Activated effector memory CD4-positive, alpha-beta T cell treated with Interleukin-2 at 50 U/mL for 16 hours (primary cell): ENCODE measurements at regions not wholly inside any gene's neighbourhood (a gene's known extent, or its start where the extent isn't known, plus 50 kb on each side); places are given as distances from the start of the nearest gene placed in this dataset.
"Not testable (repeated sequence)": the region's sequence is repeated elsewhere in the genome, so short reads cannot be mapped to it uniquely, and the experiment has no call there.

Experiments used
- DNase-seq: peaks from one replicate; pipeline ENCODE4 v3.0.0-alpha.2; 2020

GRCh38 chr3:18185624-18186023, 239.5 kb downstream of the SATB1 start:
- DNase-seq: no peak

DNA sequence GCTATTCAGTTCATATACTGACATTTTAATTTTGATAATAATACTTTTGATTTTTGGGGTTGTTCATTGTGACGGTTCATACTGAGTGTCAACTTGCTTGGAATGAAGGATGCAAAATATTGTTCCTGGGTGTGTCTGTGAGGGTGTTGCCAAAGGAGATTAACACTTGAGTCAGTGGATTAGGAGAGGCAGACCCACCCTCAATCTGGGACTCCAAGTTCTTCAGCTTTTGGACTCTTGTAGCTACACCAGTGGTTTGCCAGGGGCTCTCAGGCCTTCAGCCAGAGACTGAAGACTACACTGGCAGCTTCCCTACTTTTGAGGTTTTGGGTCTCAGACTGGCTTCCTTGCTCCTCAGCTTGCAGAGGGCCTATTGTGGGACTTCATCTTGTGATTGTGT, 242.2 kb downstream of the SATB1 start:
- DNase-seq: not testable (repeated sequence)

DNA sequence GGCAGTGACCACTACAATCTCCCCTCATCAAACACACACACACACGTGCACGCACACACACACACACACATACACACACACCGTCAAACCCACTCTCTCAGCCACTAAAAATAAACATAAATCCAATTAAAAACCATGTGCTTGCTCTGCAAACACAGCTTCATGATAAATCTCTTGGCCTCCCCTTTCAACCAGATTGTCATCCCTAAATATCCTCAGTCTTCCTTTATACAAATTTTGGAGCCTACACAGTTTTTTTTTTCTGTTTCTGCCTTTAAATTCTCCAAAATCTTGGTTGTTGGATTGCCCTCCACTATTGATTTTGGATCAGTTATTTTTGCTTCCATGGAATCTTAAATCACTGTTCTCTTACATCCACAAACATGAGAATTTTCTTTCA, 245.6 kb downstream of the SATB1 start:
- DNase-seq: no peak

GRCh38 chr3:18177271-18177670, 247.9 kb downstream of the SATB1 start:
- no peak for DNase-seq

GRCh38 chr3:18173891-18174290, 251.2 kb downstream of the SATB1 start:
- DNase-seq: not testable (repeated sequence)

GRCh38 chr3:18159681-18160080, 265.5 kb downstream of the SATB1 start:
- no peak for DNase-seq

DNA sequence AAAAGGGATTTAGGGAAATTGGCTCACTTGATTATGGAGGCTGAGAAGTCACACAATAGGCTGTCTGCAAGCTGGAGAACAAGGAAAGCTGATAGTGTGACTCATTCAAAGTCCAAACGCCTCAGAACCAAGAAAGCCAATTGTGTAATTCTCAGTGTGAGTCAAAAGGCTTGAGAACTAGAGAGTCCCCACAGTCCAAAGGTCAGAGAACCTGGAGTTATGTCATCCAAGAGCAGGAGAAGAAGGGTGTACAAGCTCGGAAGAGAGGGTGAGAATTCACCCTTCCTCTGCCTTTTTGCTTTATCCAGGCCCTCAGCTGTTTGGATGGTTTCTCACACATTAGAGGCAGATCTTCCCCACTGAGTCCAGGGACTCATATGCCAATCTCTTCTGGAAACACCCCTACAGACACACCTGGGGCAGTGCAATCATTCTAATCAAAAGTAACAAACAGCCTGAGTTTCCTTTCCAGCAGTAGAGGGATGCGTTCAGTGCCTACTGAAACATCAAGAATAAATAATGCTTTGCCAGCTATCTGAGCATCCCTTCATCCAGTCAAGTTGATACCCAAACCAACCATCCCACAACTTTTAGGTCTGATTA, 271.5 kb downstream of the SATB1 start:
- no peak for DNase-seq

- no peak for DNase-seq
Measured at GRCh38 chr3:18151199-18151598, 273.9 kb downstream of the SATB1 start.

DNA sequence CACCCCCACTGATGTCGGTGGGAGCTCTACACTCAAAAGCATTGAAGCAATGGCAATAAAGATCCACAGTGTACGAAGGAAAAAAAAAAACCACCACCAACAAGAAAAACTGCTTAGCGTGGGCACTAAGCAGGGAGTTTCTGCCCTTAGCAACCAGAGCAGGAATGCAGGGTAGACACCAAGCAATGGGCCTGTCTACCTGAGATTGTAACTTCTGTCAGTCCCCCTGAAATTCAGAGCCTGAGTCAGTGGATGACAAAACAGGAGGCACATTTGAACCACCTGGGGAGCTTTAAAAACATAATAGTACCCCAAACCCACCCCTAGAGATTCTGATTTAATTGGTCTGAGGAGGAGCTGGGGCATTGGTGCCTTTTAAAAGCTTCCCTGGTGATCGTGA, 275.2 kb downstream of the SATB1 start:
- DNase-seq: no peak

- DNase-seq: no peak
Measured at GRCh38 chr3:18149386-18149785, 275.8 kb downstream of the SATB1 start.

GRCh38 chr3:18144571-18144970, 280.6 kb downstream of the SATB1 start:
- no peak for DNase-seq

DNA sequence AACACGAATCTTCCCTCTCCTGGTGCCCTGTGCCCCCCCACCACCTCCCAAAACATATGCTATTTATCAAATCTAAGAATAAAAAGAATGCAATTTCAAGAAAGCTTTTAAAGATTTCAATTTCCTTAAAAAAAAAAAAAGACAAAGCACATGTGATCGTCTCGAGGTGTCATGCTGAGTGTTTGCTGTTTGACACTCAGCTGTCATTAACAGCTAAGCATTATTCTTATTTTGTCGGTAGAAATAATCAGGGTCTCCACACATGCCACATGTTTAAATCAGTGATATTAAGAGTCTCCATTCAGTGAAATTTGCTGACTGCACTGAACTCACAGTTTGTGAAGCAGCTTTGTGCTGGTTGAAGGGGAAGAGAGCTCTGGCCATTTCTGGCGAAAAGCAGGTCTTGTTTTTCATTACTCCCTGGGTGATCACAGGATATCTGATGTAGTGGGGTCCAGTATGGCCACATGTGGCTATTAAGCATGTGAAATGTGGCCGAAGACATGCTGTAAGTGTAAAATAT, 281.8 kb downstream of the SATB1 start:
- DNase-seq: no peak

GRCh38 chr3:18137958-18138357, 287.2 kb downstream of the SATB1 start:
- no peak for DNase-seq

DNA sequence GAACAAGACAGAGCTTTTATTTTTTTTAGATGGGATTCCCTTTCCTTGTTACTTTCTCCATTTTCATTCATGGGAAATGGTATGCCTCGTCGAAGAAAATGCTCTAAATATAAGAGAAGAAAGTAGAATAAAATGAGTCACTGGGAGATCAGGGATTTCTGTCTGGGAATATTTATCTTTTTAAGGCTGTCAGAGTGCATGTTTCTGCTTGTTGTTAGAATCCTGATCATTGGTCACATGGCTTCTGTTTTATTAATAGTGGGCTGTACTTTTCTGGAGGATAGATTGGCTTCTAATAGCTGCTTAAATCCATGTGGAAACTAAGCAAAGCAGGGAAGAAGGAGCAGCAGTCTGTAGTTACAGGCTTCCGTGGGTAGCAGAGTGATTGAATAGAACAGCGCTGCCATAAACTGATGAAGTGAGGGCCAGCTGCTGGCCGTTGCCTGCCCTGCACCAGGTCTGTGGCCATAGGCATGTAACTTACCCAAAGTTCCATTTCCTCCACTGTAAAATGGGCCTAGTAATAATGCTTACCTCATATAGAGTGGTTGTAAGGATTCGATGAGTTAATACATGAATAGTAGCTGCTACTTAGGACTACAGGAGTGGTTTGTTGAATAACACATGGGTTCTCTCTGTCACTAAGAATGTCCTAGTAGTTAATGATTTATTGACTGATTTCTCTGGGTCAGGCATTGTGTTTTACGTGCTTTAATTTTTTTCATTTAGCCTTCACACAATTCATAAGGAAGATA, 289.9 kb downstream of the SATB1 start:
- DNase-seq: no peak

DNA sequence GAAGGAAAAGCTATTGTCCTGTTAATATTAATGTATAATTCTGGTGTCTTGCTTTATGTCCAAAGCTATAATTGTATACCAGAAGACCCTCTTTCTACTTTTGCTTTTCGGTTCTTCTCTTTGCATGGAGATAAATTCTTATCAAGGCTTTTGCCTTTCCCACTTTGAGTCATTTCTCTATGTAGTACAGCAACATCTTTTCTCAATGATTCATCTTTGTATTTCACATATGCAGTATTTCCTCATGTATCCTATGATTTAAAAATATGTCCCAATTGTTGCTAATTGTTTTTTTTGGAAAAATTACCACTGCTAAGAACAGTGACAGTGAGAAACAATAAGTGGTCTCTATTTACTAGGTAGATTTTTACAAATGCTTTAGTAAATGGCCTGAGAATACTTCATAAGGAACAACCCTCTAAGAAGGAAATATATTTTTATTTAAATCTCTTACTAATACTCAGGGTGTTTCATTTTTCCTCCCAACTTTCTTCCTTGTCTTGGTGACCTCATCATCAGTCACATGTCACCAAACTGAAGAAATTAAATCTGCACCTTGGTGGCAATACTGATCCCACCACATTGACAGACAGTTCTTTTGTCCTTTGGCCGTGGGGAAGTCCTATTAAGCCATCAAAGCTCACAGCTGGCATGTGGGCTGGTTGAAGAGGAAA, 290.6 kb downstream of the SATB1 start:
- no peak for DNase-seq

DNA sequence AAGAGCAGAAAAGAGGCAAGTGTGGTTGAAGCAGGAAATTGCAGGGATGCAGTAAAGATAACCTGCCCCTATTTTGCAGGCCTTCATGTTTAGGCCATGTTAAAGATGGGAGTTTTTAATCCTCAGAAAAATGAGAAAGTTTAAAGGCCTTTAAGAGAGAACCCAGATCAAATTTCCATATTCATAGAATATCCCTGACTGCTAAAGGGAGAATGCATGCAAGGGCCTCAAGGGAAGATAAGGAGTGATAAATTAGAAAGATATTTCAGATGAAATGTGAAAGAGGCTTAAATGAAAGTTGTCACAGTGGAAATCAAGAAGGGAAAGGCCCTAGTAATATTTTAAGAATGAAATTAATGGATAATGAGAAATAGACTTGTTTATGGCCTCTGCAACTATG, 292.1 kb downstream of the SATB1 start:
- DNase-seq: no peak

GRCh38 chr3:18127859-18128681, 297.1 kb downstream of the SATB1 start:
- no peak for DNase-seq

DNA sequence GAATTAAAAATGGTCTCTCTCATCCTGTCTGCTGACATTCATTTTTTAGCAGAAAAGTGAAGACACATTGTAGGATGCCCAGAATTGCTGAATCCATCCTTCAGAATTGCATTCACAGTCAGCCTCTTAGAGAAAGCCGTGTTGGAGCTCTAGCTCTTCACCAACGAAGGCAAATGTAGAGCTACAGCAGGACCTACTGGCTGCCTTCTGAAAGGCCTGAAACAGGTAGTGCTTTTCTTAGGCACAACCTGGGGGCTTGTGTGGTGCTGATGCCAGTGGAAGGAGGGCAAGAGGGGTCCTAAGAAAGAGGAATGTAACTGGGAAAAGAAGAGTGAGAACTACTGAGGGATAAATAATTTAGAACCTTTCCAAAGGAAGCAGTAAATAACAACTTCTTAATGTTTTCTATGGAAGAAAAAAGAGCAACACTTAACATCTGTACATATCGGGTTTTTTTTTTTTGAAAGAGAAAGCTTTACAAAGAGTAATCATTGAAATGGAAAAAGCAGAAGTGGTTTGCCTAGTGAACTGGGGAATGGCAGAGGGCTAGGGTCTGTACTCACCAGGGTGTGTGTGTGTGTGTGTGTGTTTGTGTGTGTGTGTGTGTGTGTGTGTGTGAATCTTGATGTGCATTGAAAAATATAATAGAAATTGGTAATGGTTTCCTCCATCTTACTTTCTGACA, 297.8 kb downstream of the SATB1 start:
- no peak for DNase-seq

DNA sequence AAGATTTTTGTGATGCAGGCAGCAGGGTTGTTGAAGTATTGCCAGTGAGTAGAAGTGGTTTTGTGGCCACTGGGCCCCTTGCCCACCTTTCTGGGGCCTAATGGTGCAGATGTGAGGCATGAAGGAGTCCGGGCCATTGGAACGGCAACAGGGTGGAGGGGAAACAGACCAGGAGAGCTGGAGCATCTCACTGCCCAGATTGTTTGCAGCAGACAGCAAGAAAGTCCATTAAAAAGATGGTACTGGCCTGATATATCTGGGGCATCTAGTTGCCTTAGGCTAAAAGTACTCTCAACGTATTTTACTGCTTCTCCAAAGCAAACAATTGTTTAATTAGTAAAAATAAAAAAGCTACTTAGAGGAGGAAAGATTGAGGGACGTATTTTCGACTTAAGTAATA, 298.4 kb downstream of the SATB1 start:
- DNase-seq: no peak

DNA sequence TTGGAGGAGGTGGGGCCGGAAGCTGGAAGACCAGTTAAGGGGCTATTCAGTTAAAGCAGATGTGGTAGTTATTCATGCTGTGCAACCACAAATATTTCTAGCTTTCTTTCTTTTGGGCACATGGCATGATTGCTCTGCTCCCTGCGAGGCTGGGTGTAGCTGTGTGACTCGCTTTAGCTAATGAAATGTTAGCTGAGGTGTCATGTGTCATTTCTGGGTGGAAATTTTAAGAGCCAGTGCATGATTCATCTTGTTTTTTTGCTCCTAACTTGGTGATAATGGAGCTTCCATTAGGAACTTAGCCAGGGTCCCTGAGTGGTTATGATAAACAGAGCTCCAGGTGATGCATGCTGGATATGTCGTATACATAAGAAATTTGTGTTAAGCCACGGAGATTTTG, 300.6 kb downstream of the SATB1 start:
- no peak for DNase-seq

DNA sequence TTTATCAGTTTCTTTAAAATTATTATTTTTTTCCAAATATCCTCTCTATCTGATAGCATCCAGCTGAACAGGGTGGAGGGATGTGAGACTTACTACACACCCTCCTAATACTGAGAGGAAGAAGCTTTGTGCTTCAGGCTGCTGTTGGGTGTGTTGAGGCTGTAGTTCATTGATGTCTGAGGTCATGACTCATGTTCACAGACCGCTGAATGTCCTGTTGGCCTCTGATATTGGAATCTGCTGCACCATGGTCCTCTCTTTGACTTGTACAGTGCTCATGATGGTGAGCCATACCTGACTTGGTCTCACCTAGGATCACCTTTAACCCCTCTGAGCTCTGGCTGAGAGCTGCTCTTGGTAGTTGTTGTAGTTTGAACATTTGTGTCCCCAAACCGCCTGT, 302.9 kb downstream of the SATB1 start:
- DNase-seq: no peak

GRCh38 chr3:18121020-18121419, 304.1 kb downstream of the SATB1 start:
- DNase-seq: no peak

- DNase-seq: no peak
Measured at GRCh38 chr3:18119866-18120265, 305.3 kb downstream of the SATB1 start.
